HL-60 (cell line): ENCODE measurements at regions not wholly inside any gene's neighbourhood (a gene's known extent, or its start where the extent isn't known, plus 50 kb on each side); places are given as distances from the start of the nearest gene placed in this dataset.

Experiments
- DNase-seq, 2 experiments: peaks; one replicate each; pipeline ENCODE4 v3.0.0-alpha.2; 2010 to 2020; ENCODE audit warnings: low read depth in 1 of 2, low spot score in 1 of 2
- H3K27ac ChIP-seq: fragments of 250-450 bp; sonication (Bioruptor Pico); replicated peaks from 2 replicates; pipeline ENCODE4 v1.5.1; 2020; ENCODE audit warnings: mild to moderate bottlenecking, moderate library complexity
- H3K27me3 ChIP-seq: fragments of 250-450 bp; sonication (Bioruptor Pico); 2 replicates; pipeline ENCODE4 v1.5.1; 2021; ENCODE audit warnings: mild to moderate bottlenecking, moderate library complexity; ENCODE audit not compliant: insufficient read depth, poor library complexity, severe bottlenecking
- H3K4me3 ChIP-seq: replicated peaks from 2 replicates; pipeline ENCODE4 v1.5.1; 2011; ENCODE audit warnings: mild to moderate bottlenecking, control low read depth, low read length; ENCODE audit not compliant: insufficient read depth
- GABPA ChIP-seq: IDR thresholded peaks from 2 replicates; pipeline ENCODE4 v1.6.1; 2012; ENCODE audit warnings: low read depth
- POLR2AphosphoS5 ChIP-seq: IDR thresholded peaks from 2 replicates; pipeline ENCODE4 v1.6.1; 2012; ENCODE audit warnings: low read depth
- SPI1 ChIP-seq: IDR thresholded peaks from 2 replicates; pipeline ENCODE4 v1.6.1; 2012; ENCODE audit warnings: low read depth, mild to moderate bottlenecking, borderline replicate concordance
- TF ChIP-seq, protein P1 (sequence below): IDR thresholded peaks from one replicate; pipeline ENCODE4 v1.5.1; 2011; ENCODE audit warnings: low read length, control low read depth, inconsistent platforms; ENCODE audit not compliant: insufficient read depth
- TF ChIP-seq, protein P2 (sequence below): IDR thresholded peaks from 2 replicates; pipeline ENCODE4 v1.6.1; 2012; ENCODE audit warnings: low read depth; ENCODE audit not compliant: insufficient replicate concordance

DNA sequence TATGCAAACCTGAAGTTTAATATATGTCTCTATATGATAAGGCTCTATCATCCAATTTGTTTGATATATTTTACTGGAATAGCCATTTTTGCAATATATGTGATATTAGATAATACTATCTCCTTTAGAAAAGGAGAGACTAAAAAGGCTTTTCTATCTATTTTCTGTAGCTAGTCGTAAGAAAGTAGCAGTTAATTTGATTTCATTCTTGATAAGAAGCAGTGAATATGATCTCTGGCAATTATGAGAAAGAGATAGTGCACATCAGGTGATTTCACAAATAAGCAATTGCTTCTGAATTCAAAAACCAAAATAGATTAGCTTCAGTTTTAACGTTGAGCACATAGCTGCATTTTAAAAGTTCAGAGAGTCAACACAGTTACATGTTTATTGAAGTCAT, 1318.4 kb downstream of the CDH8 start:
- no peak for DNase-seq
- no peak overlapping the region for H3K4me3 ChIP-seq

DNA sequence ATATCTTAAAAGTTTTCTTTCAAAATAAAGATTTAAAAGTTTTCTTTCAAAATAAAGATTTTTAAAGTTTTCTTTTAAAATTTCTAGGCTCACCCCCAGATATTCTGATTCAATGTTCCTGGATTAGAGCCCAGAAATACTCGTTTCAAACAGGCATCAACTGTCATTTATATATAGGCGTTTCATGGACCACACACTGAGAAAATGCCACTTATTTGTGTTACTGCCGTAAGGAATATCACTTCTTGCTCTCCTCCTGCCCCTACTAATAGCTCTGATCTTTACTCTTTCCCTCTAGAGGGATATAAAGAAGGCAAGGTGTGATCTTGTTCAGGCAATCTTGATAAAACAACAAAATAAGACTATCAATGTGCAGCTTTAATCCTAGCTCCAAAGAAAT, 1324.1 kb downstream of the CDH8 start:
- H3K27ac ChIP-seq: no peak overlapping the region
- H3K27me3 ChIP-seq: no peaks in the 10 kb centered on the region
- DNase-seq: no peak
- TF ChIP-seq POLR2AphosphoS5 (no peak), SPI1 (no peak), GABPA (no peak)
- TF ChIP-seq, protein P1, sequence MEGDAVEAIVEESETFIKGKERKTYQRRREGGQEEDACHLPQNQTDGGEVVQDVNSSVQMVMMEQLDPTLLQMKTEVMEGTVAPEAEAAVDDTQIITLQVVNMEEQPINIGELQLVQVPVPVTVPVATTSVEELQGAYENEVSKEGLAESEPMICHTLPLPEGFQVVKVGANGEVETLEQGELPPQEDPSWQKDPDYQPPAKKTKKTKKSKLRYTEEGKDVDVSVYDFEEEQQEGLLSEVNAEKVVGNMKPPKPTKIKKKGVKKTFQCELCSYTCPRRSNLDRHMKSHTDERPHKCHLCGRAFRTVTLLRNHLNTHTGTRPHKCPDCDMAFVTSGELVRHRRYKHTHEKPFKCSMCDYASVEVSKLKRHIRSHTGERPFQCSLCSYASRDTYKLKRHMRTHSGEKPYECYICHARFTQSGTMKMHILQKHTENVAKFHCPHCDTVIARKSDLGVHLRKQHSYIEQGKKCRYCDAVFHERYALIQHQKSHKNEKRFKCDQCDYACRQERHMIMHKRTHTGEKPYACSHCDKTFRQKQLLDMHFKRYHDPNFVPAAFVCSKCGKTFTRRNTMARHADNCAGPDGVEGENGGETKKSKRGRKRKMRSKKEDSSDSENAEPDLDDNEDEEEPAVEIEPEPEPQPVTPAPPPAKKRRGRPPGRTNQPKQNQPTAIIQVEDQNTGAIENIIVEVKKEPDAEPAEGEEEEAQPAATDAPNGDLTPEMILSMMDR: no peak
- TF ChIP-seq, protein P2, sequence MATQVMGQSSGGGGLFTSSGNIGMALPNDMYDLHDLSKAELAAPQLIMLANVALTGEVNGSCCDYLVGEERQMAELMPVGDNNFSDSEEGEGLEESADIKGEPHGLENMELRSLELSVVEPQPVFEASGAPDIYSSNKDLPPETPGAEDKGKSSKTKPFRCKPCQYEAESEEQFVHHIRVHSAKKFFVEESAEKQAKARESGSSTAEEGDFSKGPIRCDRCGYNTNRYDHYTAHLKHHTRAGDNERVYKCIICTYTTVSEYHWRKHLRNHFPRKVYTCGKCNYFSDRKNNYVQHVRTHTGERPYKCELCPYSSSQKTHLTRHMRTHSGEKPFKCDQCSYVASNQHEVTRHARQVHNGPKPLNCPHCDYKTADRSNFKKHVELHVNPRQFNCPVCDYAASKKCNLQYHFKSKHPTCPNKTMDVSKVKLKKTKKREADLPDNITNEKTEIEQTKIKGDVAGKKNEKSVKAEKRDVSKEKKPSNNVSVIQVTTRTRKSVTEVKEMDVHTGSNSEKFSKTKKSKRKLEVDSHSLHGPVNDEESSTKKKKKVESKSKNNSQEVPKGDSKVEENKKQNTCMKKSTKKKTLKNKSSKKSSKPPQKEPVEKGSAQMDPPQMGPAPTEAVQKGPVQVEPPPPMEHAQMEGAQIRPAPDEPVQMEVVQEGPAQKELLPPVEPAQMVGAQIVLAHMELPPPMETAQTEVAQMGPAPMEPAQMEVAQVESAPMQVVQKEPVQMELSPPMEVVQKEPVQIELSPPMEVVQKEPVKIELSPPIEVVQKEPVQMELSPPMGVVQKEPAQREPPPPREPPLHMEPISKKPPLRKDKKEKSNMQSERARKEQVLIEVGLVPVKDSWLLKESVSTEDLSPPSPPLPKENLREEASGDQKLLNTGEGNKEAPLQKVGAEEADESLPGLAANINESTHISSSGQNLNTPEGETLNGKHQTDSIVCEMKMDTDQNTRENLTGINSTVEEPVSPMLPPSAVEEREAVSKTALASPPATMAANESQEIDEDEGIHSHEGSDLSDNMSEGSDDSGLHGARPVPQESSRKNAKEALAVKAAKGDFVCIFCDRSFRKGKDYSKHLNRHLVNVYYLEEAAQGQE: no peak
- H3K4me3 ChIP-seq: no peak overlapping the region

More for the DNA sequence above, 1318.4 kb downstream of the CDH8 start:
- H3K27ac ChIP-seq: no peak overlapping the region
- TF ChIP-seq SPI1: no peak
- TF ChIP-seq, protein P2: no peak
- TF ChIP-seq POLR2AphosphoS5: no peak
- TF ChIP-seq, protein P1: no peak
- no peak for TF ChIP-seq GABPA
- no peaks in the 10 kb centered on the region for H3K27me3 ChIP-seq

DNA sequence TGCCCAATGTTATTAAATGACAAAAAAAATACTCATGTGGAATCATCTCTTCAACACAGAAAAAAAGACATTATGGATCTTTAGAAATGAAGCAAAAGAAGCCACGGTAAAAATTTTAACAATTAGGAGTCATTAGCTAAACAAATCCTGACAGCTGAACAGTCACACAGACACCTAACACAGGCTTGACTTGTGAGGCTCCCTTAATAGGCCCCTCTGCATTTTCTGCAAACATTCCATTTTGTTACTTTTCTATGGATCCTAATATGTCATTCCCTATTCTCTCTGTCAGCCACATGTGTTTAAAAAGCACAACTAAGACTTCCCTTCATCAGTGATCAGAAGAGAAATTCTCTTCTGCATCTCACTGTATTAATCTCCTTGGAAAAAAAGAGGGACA, 1331.5 kb downstream of the CDH8 start:
- no peak for DNase-seq
- Histone ChIP-seq H3K4me3 (no peak overlapping the region), H3K27ac (no peak overlapping the region), H3K27me3 (no peaks in the 10 kb centered on the region)
- TF ChIP-seq GABPA (no peak), SPI1 (no peak), POLR2AphosphoS5 (no peak)
- TF ChIP-seq, protein P1: no peak
- TF ChIP-seq, protein P2: no peak
